Ascending aorta (tissue), 2 donors: ENCODE measurements at regions not wholly inside any gene's neighbourhood (a gene's known extent, or its start where the extent isn't known, plus 50 kb on each side); places are given as distances from the start of the nearest gene placed in this dataset.

Experiments
- DNase-seq, 2 donors: peaks; one replicate each; pipeline ENCODE4 v3.0.0-alpha.2; 2019; ENCODE audit warnings: low spot score in 2 of 2
- H3K27ac ChIP-seq, 2 donors: fragments of 200-600 bp; sonication (generic); one replicate each; pipeline ENCODE4 v1.5.1; 2016 to 2017; ENCODE audit warnings: mild to moderate bottlenecking in 1 of 2
- H3K27me3 ChIP-seq: fragments of 200-600 bp; sonication (generic); one replicate; pipeline ENCODE4 v1.5.1; 2017
- H3K36me3 ChIP-seq, 2 donors: fragments of 200-600 bp; sonication (generic); one replicate each; pipeline ENCODE4 v1.5.1; 2016
- H3K4me1 ChIP-seq, 2 donors: fragments of 200-600 bp; sonication (generic); one replicate each; pipeline ENCODE4 v1.5.1; 2016 to 2017; ENCODE audit warnings: mild to moderate bottlenecking in 1 of 2
- H3K4me3 ChIP-seq, 2 donors: fragments of 200-600 bp; sonication (generic); one replicate each; pipeline ENCODE4 v1.5.1; 2016 to 2017; ENCODE audit warnings: mild to moderate bottlenecking in 1 of 2
- H3K9me3 ChIP-seq, 2 donors: fragments of 200-600 bp; sonication (generic); one replicate each; pipeline ENCODE4 v1.5.1; 2016
- CTCF ChIP-seq, 3 experiments: fragments of 200-600 bp in 2 of 3; fragments of 450-650 bp in 1 of 3; sonication (generic) in 2 of 3; IDR thresholded peaks; one replicate each; pipeline ENCODE4 v1.5.1; 2016 to 2019; ENCODE audit warnings: antibody characterized with exemption in 3 of 3, mild to moderate bottlenecking in 1 of 3, moderate library complexity in 1 of 3
- intact Hi-C: fragments of 100-400 bp; cut with DNase I; formaldehyde crosslinking; loops from one replicate; pipeline ENCODE4 v1.15.1; 2023

GRCh38 chr2:21748501-21748900 is 624.7 kb downstream of the TDRD15 start:
- Histone ChIP-seq H3K4me3 (no peak overlapping the region), H3K36me3 (no peaks in the 10 kb centered on the region), H3K27ac (no peak overlapping the region), H3K9me3 (no peaks in the 10 kb centered on the region), H3K4me1 (no peaks in the 10 kb centered on the region), H3K27me3 (no peaks in the 10 kb centered on the region)
- intact Hi-C loops: no loop called here
- DNase-seq: no peak
- no peak for TF ChIP-seq CTCF (IDR thresholded peaks at IDR 0.05)

GRCh38 chr2:21754164-21754788 is 630.5 kb downstream of the TDRD15 start:
- Histone ChIP-seq H3K36me3 (no peaks in the 10 kb centered on the region), H3K27ac (no peak overlapping the region), H3K27me3 (no peaks in the 10 kb centered on the region), H3K4me1 (no peaks in the 10 kb centered on the region), H3K9me3 (no peaks in the 10 kb centered on the region), H3K4me3 (no peak overlapping the region)
- no peak for DNase-seq
- intact Hi-C loops: no loop called here
- TF ChIP-seq CTCF (IDR thresholded peaks at IDR 0.05): peak in 1 of 3 experiments; percentile 20

- H3K27ac ChIP-seq: no peak overlapping the region
- TF ChIP-seq CTCF (IDR thresholded peaks at IDR 0.05): no peak
- DNase-seq: no peak
- H3K4me1 ChIP-seq: no peaks in the 10 kb centered on the region
- intact Hi-C loops: no loop called here
- H3K36me3 ChIP-seq: no peaks in the 10 kb centered on the region
- H3K4me3 ChIP-seq: no peak overlapping the region
- H3K27me3 ChIP-seq: no peaks in the 10 kb centered on the region
- H3K9me3 ChIP-seq: no peaks in the 10 kb centered on the region
These were observed 634.1 kb downstream of the TDRD15 start for GRCh38 chr2:21757805-21758430.

- TF ChIP-seq CTCF (IDR thresholded peaks at IDR 0.05): no peak
- intact Hi-C loops: no loop called here
These were observed 636.1 kb downstream of the TDRD15 start for GRCh38 chr2:21759819-21760218.

GRCh38 chr2:21761361-21761760 is 637.6 kb downstream of the TDRD15 start:
- TF ChIP-seq CTCF (IDR thresholded peaks at IDR 0.05): no peak
- H3K9me3 ChIP-seq: no peaks in the 10 kb centered on the region
- no peaks in the 10 kb centered on the region for H3K36me3 ChIP-seq
- DNase-seq: no peak
- no peak overlapping the region for H3K27ac ChIP-seq
- intact Hi-C loops: no loop called here
- no peak overlapping the region for H3K4me3 ChIP-seq
- no peaks in the 10 kb centered on the region for H3K4me1 ChIP-seq
- H3K27me3 ChIP-seq: no peaks in the 10 kb centered on the region

More at GRCh38 chr2:21759819-21760218, 636.1 kb downstream of the TDRD15 start:
- no peaks in the 10 kb centered on the region for H3K9me3 ChIP-seq
- H3K4me3 ChIP-seq: no peak overlapping the region
- no peaks in the 10 kb centered on the region for H3K27me3 ChIP-seq
- H3K4me1 ChIP-seq: no peaks in the 10 kb centered on the region
- no peaks in the 10 kb centered on the region for H3K36me3 ChIP-seq
- no peak for DNase-seq
- H3K27ac ChIP-seq: no peak overlapping the region
